HG02623 (cell line): ENCODE measurements at regions not wholly inside any gene's neighbourhood (a gene's known extent, or its start where the extent isn't known, plus 50 kb on each side); places are given as distances from the start of the nearest gene placed in this dataset.
"Not testable (repeated sequence)": the region's sequence is repeated elsewhere in the genome, so short reads cannot be mapped to it uniquely, and the experiment has no call there.

Experiments used
- ATAC-seq: cut with Tn5 transposase; IDR thresholded peaks from one replicate; pipeline ENCODE4 v1.9.1; 2021; ENCODE audit warnings: moderate library complexity; ENCODE audit not compliant: unreplicated experiment

GRCh38 chr4:29704059-29704458 lies 1016.1 kb upstream of the PCDH7 start:
- no peak for ATAC-seq

GRCh38 chr4:29708473-29708872 lies 1011.7 kb upstream of the PCDH7 start:
- ATAC-seq: no peak

GRCh38 chr4:29710519-29710918 lies 1009.6 kb upstream of the PCDH7 start:
- no peak for ATAC-seq

- no peak for ATAC-seq
These were observed 1008.9 kb upstream of the PCDH7 start for GRCh38 chr4:29711226-29711625.

GRCh38 chr4:29717287-29718057 lies 1002.7 kb upstream of the PCDH7 start:
- ATAC-seq: no peak

- no peak for ATAC-seq
These were observed 1002.0 kb upstream of the PCDH7 start for GRCh38 chr4:29718136-29718535.

GRCh38 chr4:29722253-29722652 lies 997.9 kb upstream of the PCDH7 start:
- ATAC-seq: no peak

GRCh38 chr4:29726938-29727337 lies 993.2 kb upstream of the PCDH7 start:
- ATAC-seq: no peak

GRCh38 chr4:29734343-29735213 lies 985.6 kb upstream of the PCDH7 start:
- no peak for ATAC-seq

GRCh38 chr4:29756966-29757365 lies 963.2 kb upstream of the PCDH7 start:
- ATAC-seq: no peak

GRCh38 chr4:29762151-29762550 lies 958.0 kb upstream of the PCDH7 start:
- no peak for ATAC-seq

GRCh38 chr4:29770627-29771026 lies 949.5 kb upstream of the PCDH7 start:
- no peak for ATAC-seq

GRCh38 chr4:29788123-29788522 lies 932.0 kb upstream of the PCDH7 start:
- ATAC-seq: not testable (repeated sequence)

GRCh38 chr4:29805245-29805644 lies 914.9 kb upstream of the PCDH7 start:
- no peak for ATAC-seq

- ATAC-seq: no peak
These were observed 914.2 kb upstream of the PCDH7 start for GRCh38 chr4:29805916-29806480.

- no peak for ATAC-seq
These were observed 902.2 kb upstream of the PCDH7 start for GRCh38 chr4:29817961-29818360.

GRCh38 chr4:29829067-29829466 lies 891.1 kb upstream of the PCDH7 start:
- ATAC-seq: no peak

- no peak for ATAC-seq
These were observed 867.6 kb upstream of the PCDH7 start for GRCh38 chr4:29852537-29852936.

- no peak for ATAC-seq
These were observed 866.3 kb upstream of the PCDH7 start for GRCh38 chr4:29853833-29854232.

GRCh38 chr4:29861307-29861706 lies 858.9 kb upstream of the PCDH7 start:
- ATAC-seq: no peak

GRCh38 chr4:29867412-29867811 lies 852.8 kb upstream of the PCDH7 start:
- ATAC-seq: no peak

GRCh38 chr4:29900336-29900735 lies 819.8 kb upstream of the PCDH7 start:
- ATAC-seq: no peak
